ENCODE measurements at regions not wholly inside any gene's neighbourhood (a gene's known extent, or its start where the extent isn't known, plus 50 kb on each side); places are given as distances from the start of the nearest gene placed in this dataset.
"Not testable (repeated sequence)": the region's sequence is repeated elsewhere in the genome, so short reads cannot be mapped to it uniquely, and the experiment has no call there.

DNA sequence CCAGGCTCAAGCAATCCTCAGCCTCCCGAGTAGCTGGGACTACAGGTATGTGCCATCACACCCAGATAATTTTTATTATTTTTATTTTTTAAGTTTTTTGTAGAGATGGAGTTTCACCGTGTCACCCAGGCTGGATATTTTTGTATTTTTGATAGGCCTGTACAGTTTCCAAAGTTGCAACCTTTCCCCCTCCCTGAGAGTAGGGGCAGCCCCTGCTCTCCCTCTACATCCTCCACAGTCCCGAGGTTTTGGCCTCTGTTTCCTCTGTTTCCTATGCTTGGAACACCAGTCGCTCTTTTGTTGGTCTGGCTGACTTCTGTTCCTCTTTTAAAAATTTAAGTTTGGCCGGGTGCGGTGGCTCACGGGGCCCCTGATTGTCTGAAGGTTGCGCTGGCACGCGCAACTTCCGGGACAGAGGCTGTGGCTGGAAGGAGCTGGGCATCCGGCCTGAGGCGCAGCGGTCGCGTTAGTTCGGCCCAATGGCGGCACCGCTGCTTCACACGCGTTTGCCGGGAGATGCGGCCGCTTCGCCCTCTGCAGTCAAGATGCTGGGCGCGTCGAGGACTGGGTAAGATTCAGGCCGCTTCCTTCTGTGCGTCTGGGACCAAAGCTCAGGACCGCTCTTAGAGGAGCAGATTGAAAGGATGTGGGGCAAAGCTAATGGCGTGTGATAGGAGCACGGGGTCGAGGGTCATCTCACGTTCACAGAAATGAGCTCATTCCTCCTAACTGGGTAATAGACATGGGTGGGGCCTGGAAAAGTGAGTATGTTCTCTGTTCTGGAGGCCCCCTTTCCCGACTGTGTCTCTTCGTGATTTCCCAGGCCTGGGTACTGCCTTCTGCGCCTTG is 89.9 kb downstream of the LAT start:
- 7% methylated on average over 34 of the region's 38 CpGs for WGBS (ENCODE audit: insufficient coverage, insufficient replicate concordance, low lambda C conversion rate, missing lambda C conversion rate)
- CTCF ChIA-PET = interaction anchor here (0.9 kb wide), 1 partner anchor 128 kb away, joined by 3 read pairs; no protein-coding TSS in a partner anchor
- FAIRE-seq; H4K20me1 ChIP-seq (ENCODE audit: control insufficient read depth, insufficient read depth); H3K36me3 ChIP-seq (ENCODE audit: control insufficient read depth in 2 of 2, insufficient read depth in 2 of 2, low read length in 1 of 2); in situ Hi-C loops (cut with MboI); H3K79me2 ChIP-seq (ENCODE audit: control insufficient read depth, insufficient read depth, low read length); H3K9me3 ChIP-seq (replicated peaks; ENCODE audit: control insufficient read depth, insufficient read depth, low read length); intact Hi-C loops (cut with micrococcal nuclease; ENCODE audit: unreplicated experiment); H3K4me1 ChIP-seq (ENCODE audit: control insufficient read depth, insufficient read depth, low read length); H3K27me3 ChIP-seq (replicated peaks in 1 of 2; ENCODE audit: control insufficient read depth in 2 of 2, insufficient read depth in 2 of 2, low read length in 1 of 2): not testable (repeated sequence)
- RAD21 ChIA-PET (ENCODE audit: unreplicated experiment) = interaction anchor here (0.6 to 1.2 kb wide), 3 partner anchors 45 to 101 kb away, joined by 3 read pairs; no protein-coding TSS in a partner anchor
- peak overlapping the region; percentile 77 for H3K4me2 ChIP-seq (ENCODE audit: control insufficient read depth, insufficient read depth)
- DNase-seq (ENCODE audit: low read depth, low spot score) (peak; percentile 19), ATAC-seq (peak; percentile 98)
- SMC1A ChIA-PET (ENCODE audit: uncharacterized antibody, unreplicated experiment) = interaction anchor here (0.8 to 0.9 kb wide), 2 partner anchors 54 to 122 kb away, joined by 3 to 4 read pairs; no protein-coding TSS in a partner anchor
- POLR2A ChIA-PET = interaction anchor here (0.6 to 0.7 kb wide), 5 partner anchors 30 to 583 kb away, joined by 3 to 5 read pairs (median 3); partner anchors contain the start of gene CLN3
- H3K9ac ChIP-seq (ENCODE audit: control insufficient read depth, insufficient read depth, low read length) = peak overlapping the region; percentile 64
- peak overlapping the region; percentile 85 for H3K27ac ChIP-seq (ENCODE audit: control insufficient read depth, insufficient read depth)
- peak overlapping the region; percentile 92 for H2AFZ ChIP-seq (ENCODE audit: control insufficient read depth, low read depth, low read length)
- peak overlapping the region; percentile 64; the same call in 1 of the 2 replicates for H3K4me3 ChIP-seq
- TSS peak; percentile 70 for BruUV-seq (replicated peaks)
- 0 out of 2 replicates have a peak, but pooled peaks have one; percentile 48 for TF ChIP-seq ATF7 (IDR thresholded peaks at IDR 0.05; ENCODE audit: low read depth)
- peak; percentile 17; the same call in 1 of the 2 replicates for TF ChIP-seq CREM (IDR thresholded peaks at IDR 0.05; ENCODE audit: low read depth)
- peak; percentile 70 for TF ChIP-seq POLR2A (IDR thresholded peaks at IDR 0.05; ENCODE audit: low read depth, low read length)
- peak; percentile 26; the same call in 1 of the 2 replicates for TF ChIP-seq RUNX3 (IDR thresholded peaks at IDR 0.05; ENCODE audit: low read length)
- TF ChIP-seq BHLHE40 (IDR thresholded peaks at IDR 0.05; ENCODE audit: borderline replicate concordance in 1 of 2, low read depth in 2 of 2, low read length in 1 of 2) = peak; percentile 41 to 95; a peak in 3 of 4 replicates
- 0 out of 2 replicates have a peak, but pooled peaks have one; percentile 28 for TF ChIP-seq SMARCA5 (IDR thresholded peaks at IDR 0.05)
- TF ChIP-seq TAF1 (IDR thresholded peaks at IDR 0.05; ENCODE audit: borderline replicate concordance, low read depth, low read length) = peak; percentile 46; the same call in 1 of the 2 replicates
- peak; percentile 81 for TF ChIP-seq NR2C1 (IDR thresholded peaks at IDR 0.05)
- peak; percentile 83 for TF ChIP-seq YY1 (IDR thresholded peaks at IDR 0.05; ENCODE audit: low read depth, low read length)
- peak; percentile 71; the same call in 1 of the 2 replicates for TF ChIP-seq HDGF (IDR thresholded peaks at IDR 0.05)
- TF ChIP-seq, protein P1, sequence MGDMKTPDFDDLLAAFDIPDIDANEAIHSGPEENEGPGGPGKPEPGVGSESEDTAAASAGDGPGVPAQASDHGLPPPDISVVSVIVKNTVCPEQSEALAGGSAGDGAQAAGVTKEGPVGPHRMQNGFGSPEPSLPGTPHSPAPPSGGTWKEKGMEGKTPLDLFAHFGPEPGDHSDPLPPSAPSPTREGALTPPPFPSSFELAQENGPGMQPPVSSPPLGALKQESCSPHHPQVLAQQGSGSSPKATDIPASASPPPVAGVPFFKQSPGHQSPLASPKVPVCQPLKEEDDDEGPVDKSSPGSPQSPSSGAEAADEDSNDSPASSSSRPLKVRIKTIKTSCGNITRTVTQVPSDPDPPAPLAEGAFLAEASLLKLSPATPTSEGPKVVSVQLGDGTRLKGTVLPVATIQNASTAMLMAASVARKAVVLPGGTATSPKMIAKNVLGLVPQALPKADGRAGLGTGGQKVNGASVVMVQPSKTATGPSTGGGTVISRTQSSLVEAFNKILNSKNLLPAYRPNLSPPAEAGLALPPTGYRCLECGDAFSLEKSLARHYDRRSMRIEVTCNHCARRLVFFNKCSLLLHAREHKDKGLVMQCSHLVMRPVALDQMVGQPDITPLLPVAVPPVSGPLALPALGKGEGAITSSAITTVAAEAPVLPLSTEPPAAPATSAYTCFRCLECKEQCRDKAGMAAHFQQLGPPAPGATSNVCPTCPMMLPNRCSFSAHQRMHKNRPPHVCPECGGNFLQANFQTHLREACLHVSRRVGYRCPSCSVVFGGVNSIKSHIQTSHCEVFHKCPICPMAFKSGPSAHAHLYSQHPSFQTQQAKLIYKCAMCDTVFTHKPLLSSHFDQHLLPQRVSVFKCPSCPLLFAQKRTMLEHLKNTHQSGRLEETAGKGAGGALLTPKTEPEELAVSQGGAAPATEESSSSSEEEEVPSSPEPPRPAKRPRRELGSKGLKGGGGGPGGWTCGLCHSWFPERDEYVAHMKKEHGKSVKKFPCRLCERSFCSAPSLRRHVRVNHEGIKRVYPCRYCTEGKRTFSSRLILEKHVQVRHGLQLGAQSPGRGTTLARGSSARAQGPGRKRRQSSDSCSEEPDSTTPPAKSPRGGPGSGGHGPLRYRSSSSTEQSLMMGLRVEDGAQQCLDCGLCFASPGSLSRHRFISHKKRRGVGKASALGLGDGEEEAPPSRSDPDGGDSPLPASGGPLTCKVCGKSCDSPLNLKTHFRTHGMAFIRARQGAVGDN (IDR thresholded peaks at IDR 0.05) = peak; percentile 98
- 0 out of 2 replicates have a peak, but pooled peaks have one; percentile 52 for TF ChIP-seq POLR2AphosphoS5 (IDR thresholded peaks at IDR 0.05; ENCODE audit: low read length)
- TF ChIP-seq, protein P2, sequence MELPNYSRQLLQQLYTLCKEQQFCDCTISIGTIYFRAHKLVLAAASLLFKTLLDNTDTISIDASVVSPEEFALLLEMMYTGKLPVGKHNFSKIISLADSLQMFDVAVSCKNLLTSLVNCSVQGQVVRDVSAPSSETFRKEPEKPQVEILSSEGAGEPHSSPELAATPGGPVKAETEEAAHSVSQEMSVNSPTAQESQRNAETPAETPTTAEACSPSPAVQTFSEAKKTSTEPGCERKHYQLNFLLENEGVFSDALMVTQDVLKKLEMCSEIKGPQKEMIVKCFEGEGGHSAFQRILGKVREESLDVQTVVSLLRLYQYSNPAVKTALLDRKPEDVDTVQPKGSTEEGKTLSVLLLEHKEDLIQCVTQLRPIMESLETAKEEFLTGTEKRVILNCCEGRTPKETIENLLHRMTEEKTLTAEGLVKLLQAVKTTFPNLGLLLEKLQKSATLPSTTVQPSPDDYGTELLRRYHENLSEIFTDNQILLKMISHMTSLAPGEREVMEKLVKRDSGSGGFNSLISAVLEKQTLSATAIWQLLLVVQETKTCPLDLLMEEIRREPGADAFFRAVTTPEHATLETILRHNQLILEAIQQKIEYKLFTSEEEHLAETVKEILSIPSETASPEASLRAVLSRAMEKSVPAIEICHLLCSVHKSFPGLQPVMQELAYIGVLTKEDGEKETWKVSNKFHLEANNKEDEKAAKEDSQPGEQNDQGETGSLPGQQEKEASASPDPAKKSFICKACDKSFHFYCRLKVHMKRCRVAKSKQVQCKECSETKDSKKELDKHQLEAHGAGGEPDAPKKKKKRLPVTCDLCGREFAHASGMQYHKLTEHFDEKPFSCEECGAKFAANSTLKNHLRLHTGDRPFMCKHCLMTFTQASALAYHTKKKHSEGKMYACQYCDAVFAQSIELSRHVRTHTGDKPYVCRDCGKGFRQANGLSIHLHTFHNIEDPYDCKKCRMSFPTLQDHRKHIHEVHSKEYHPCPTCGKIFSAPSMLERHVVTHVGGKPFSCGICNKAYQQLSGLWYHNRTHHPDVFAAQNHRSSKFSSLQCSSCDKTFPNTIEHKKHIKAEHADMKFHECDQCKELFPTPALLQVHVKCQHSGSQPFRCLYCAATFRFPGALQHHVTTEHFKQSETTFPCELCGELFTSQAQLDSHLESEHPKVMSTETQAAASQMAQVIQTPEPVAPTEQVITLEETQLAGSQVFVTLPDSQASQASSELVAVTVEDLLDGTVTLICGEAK (IDR thresholded peaks at IDR 0.05; ENCODE audit: borderline replicate concordance) = peak; percentile 25; the same call in 1 of the 2 replicates
- peak; percentile 36; the same call in 1 of the 2 replicates for TF ChIP-seq IKZF1 (conservative IDR thresholded peaks at IDR 0.05)
- peak; percentile 85 for TF ChIP-seq NR2F1 (conservative IDR thresholded peaks at IDR 0.05)
- TF ChIP-seq BACH1 (IDR thresholded peaks at IDR 0.05; ENCODE audit: borderline replicate concordance) = 0 out of 2 replicates have a peak, but pooled peaks have one; percentile 48

Data from GM12878 (cell line).